ENCODE measurements at regions not wholly inside any gene's neighbourhood (a gene's known extent, or its start where the extent isn't known, plus 50 kb on each side); places are given as distances from the start of the nearest gene placed in this dataset.
"Not testable (repeated sequence)": the region's sequence is repeated elsewhere in the genome, so short reads cannot be mapped to it uniquely, and the experiment has no call there.

- TF ChIP-seq CTCF (conservative IDR thresholded peaks at IDR 0.05; ENCODE audit: low read depth), result no peak
- CTCF ChIA-PET, result no interaction called here
- H3K27ac ChIP-seq, result no peak overlapping the region
- no peak for DNase-seq (ENCODE audit: low spot score)
- POLR2A ChIA-PET (ENCODE audit: low non-redundant PET), result no interaction called here
These were observed 630.8 kb downstream of the ANKRD7 start for GRCh38 chr7:118855290-118855689.

- POLR2A ChIA-PET (ENCODE audit: low non-redundant PET), result no interaction called here
- CTCF ChIA-PET, result no interaction called here
- no peak for DNase-seq (ENCODE audit: low spot score)
- no peak for TF ChIP-seq CTCF (conservative IDR thresholded peaks at IDR 0.05; ENCODE audit: low read depth)
- H3K27ac ChIP-seq, result no peak overlapping the region
These were observed 634.2 kb downstream of the ANKRD7 start for GRCh38 chr7:118858651-118859149.

GRCh38 chr7:118861581-118861980, 637.1 kb downstream of the ANKRD7 start:
- ChIA-PET CTCF (no interaction called here), POLR2A (ENCODE audit: low non-redundant PET) (no interaction called here)
- no peak for DNase-seq (ENCODE audit: low spot score)
- H3K27ac ChIP-seq, result no peak overlapping the region
- no peak for TF ChIP-seq CTCF (conservative IDR thresholded peaks at IDR 0.05; ENCODE audit: low read depth)

GRCh38 chr7:118862740-118863139, 638.2 kb downstream of the ANKRD7 start:
- no peak for DNase-seq (ENCODE audit: low spot score)
- CTCF ChIA-PET, result no interaction called here
- no peak overlapping the region for H3K27ac ChIP-seq
- TF ChIP-seq CTCF (conservative IDR thresholded peaks at IDR 0.05; ENCODE audit: low read depth), result no peak
- POLR2A ChIA-PET (ENCODE audit: low non-redundant PET), result no interaction called here

GRCh38 chr7:118863966-118864365, 639.5 kb downstream of the ANKRD7 start:
- no peak overlapping the region for H3K27ac ChIP-seq
- DNase-seq (ENCODE audit: low spot score), result no peak
- POLR2A ChIA-PET (ENCODE audit: low non-redundant PET), result no interaction called here
- CTCF ChIA-PET, result no interaction called here
- TF ChIP-seq CTCF (conservative IDR thresholded peaks at IDR 0.05; ENCODE audit: low read depth), result no peak

GRCh38 chr7:118867860-118868259, 643.4 kb downstream of the ANKRD7 start:
- no peak overlapping the region for H3K27ac ChIP-seq
- TF ChIP-seq CTCF (conservative IDR thresholded peaks at IDR 0.05; ENCODE audit: low read depth), result no peak
- CTCF ChIA-PET, result no interaction called here
- no peak for DNase-seq (ENCODE audit: low spot score)
- POLR2A ChIA-PET (ENCODE audit: low non-redundant PET), result no interaction called here

GRCh38 chr7:118869141-118869540, 644.6 kb downstream of the ANKRD7 start:
- POLR2A ChIA-PET (ENCODE audit: low non-redundant PET); CTCF ChIA-PET; H3K27ac ChIP-seq; DNase-seq (ENCODE audit: low spot score): not testable (repeated sequence)

Data from RWPE1 (cell line).